ENCODE measurements at regions not wholly inside any gene's neighbourhood (a gene's known extent, or its start where the extent isn't known, plus 50 kb on each side); places are given as distances from the start of the nearest gene placed in this dataset.

- H3K4me3 ChIP-seq (ENCODE audit: low read length) = no peak overlapping the region
- no peaks in the 10 kb centered on the region for H3K9me2 ChIP-seq (ENCODE audit: insufficient read depth, low read length)
- no peak overlapping the region for H2AFZ ChIP-seq (ENCODE audit: low read depth, low read length)
- no peak overlapping the region for H3K4me2 ChIP-seq (ENCODE audit: low read length)
- H3K27ac ChIP-seq (ENCODE audit: low read length) = no peak overlapping the region
- H4K20me1 ChIP-seq (ENCODE audit: insufficient read depth) = no peaks in the 10 kb centered on the region
- no peaks in the 10 kb centered on the region for H3K36me3 ChIP-seq (ENCODE audit: insufficient read depth, low read length)
- no peaks in the 10 kb centered on the region for H3K27me3 ChIP-seq (ENCODE audit: insufficient read depth, low read depth, low read length)
- H3K9me3 ChIP-seq (ENCODE audit: low read length) = no peaks in the 10 kb centered on the region
- no peaks in the 10 kb centered on the region for H3K79me2 ChIP-seq (replicated peaks; ENCODE audit: insufficient read depth, low read length)
- H3K9ac ChIP-seq (ENCODE audit: low read length) = no peak overlapping the region
- no peaks in the 10 kb centered on the region for H3F3A ChIP-seq (ENCODE audit: insufficient read depth, low read length, poor library complexity, severe bottlenecking)
- TF ChIP-seq EP300 (conservative IDR thresholded peaks at IDR 0.05; ENCODE audit: poor library complexity, severe bottlenecking) (no peak), MXI1 (conservative IDR thresholded peaks at IDR 0.05; ENCODE audit: poor library complexity, severe bottlenecking) (no peak), SMC3 (conservative IDR thresholded peaks at IDR 0.05; ENCODE audit: poor library complexity) (no peak), CTCF (IDR thresholded peaks at IDR 0.05; ENCODE audit: poor library complexity, severe bottlenecking) (no peak), TAF1 (IDR thresholded peaks at IDR 0.05; ENCODE audit: low read depth) (no peak), EZH2 (IDR thresholded peaks at IDR 0.05; ENCODE audit: borderline replicate concordance, insufficient read depth, low read length, poor library complexity, severe bottlenecking) (no peak)
Measured at GRCh38 chr10:110419265-110419664, 78.4 kb upstream of the DUSP5 start.

GRCh38 chr10:110420401-110421193, 77.1 kb upstream of the DUSP5 start:
- Histone ChIP-seq H3F3A (ENCODE audit: insufficient read depth, low read length, poor library complexity, severe bottlenecking) (no peaks in the 10 kb centered on the region), H3K9me3 (ENCODE audit: low read length) (no peaks in the 10 kb centered on the region), H3K9me2 (ENCODE audit: insufficient read depth, low read length) (no peaks in the 10 kb centered on the region), H3K27me3 (ENCODE audit: insufficient read depth, low read depth, low read length) (no peaks in the 10 kb centered on the region), H3K4me2 (ENCODE audit: low read length) (no peak overlapping the region), H3K9ac (ENCODE audit: low read length) (no peak overlapping the region), H4K20me1 (ENCODE audit: insufficient read depth) (no peaks in the 10 kb centered on the region), H3K27ac (ENCODE audit: low read length) (no peak overlapping the region), H3K4me3 (ENCODE audit: low read length) (no peak overlapping the region), H3K36me3 (ENCODE audit: insufficient read depth, low read length) (no peaks in the 10 kb centered on the region), H2AFZ (ENCODE audit: low read depth, low read length) (no peak overlapping the region), H3K79me2 (replicated peaks; ENCODE audit: insufficient read depth, low read length) (no peaks in the 10 kb centered on the region)
- no peak for TF ChIP-seq TAF1 (IDR thresholded peaks at IDR 0.05; ENCODE audit: low read depth)

- no peak overlapping the region for H2AFZ ChIP-seq (ENCODE audit: low read depth, low read length)
- no peak overlapping the region for H3K4me3 ChIP-seq (ENCODE audit: low read length)
Measured at GRCh38 chr10:110421512-110422138, 76.1 kb upstream of the DUSP5 start.

More at GRCh38 chr10:110421512-110422138, 76.1 kb upstream of the DUSP5 start:
- no peaks in the 10 kb centered on the region for H4K20me1 ChIP-seq (ENCODE audit: insufficient read depth)
- H3K27me3 ChIP-seq (ENCODE audit: insufficient read depth, low read depth, low read length) = no peaks in the 10 kb centered on the region
- no peaks in the 10 kb centered on the region for H3K9me3 ChIP-seq (ENCODE audit: low read length)
- no peaks in the 10 kb centered on the region for H3K9me2 ChIP-seq (ENCODE audit: insufficient read depth, low read length)
- no peaks in the 10 kb centered on the region for H3F3A ChIP-seq (ENCODE audit: insufficient read depth, low read length, poor library complexity, severe bottlenecking)
- no peak overlapping the region for H3K9ac ChIP-seq (ENCODE audit: low read length)
- TF ChIP-seq CTCF (IDR thresholded peaks at IDR 0.05; ENCODE audit: poor library complexity, severe bottlenecking) = no peak
- TF ChIP-seq EP300 (conservative IDR thresholded peaks at IDR 0.05; ENCODE audit: poor library complexity, severe bottlenecking) = no peak
- TF ChIP-seq POLR2AphosphoS5 (IDR thresholded peaks at IDR 0.05) = no peak
- TF ChIP-seq MXI1 (conservative IDR thresholded peaks at IDR 0.05; ENCODE audit: poor library complexity, severe bottlenecking) = no peak
- no peak for TF ChIP-seq RAD21 (conservative IDR thresholded peaks at IDR 0.05)
- no peak for TF ChIP-seq EZH2 (IDR thresholded peaks at IDR 0.05; ENCODE audit: borderline replicate concordance, insufficient read depth, low read length, poor library complexity, severe bottlenecking)
- no peak for TF ChIP-seq SMC3 (conservative IDR thresholded peaks at IDR 0.05; ENCODE audit: poor library complexity)
- TF ChIP-seq REST (IDR thresholded peaks at IDR 0.05; ENCODE audit: borderline replicate concordance) = no peak
- TF ChIP-seq TAF1 (IDR thresholded peaks at IDR 0.05; ENCODE audit: low read depth) = no peak
- no peaks in the 10 kb centered on the region for H3K79me2 ChIP-seq (replicated peaks; ENCODE audit: insufficient read depth, low read length)
- no peaks in the 10 kb centered on the region for H3K36me3 ChIP-seq (ENCODE audit: insufficient read depth, low read length)
- no peak overlapping the region for H3K27ac ChIP-seq (ENCODE audit: low read length)
- no peak overlapping the region for H3K4me2 ChIP-seq (ENCODE audit: low read length)

Measured in neural cell (in vitro differentiated cells).